ENCODE measurements at regions not wholly inside any gene's neighbourhood (a gene's known extent, or its start where the extent isn't known, plus 50 kb on each side); places are given as distances from the start of the nearest gene placed in this dataset.

GRCh38 chr16:87127766-87128147 lies 189.4 kb downstream of the C16orf95 start:
- no peak for DNase-seq (ENCODE audit: low read depth)

- peak; percentile 44 for DNase-seq (ENCODE audit: low read depth)
Measured at GRCh38 chr16:87129771-87130170, 187.4 kb downstream of the C16orf95 start.

- no peak for DNase-seq (ENCODE audit: low read depth)
Measured at GRCh38 chr16:87131061-87131995, 185.9 kb downstream of the C16orf95 start.

GRCh38 chr16:87131996-87132345 lies 185.2 kb downstream of the C16orf95 start:
- DNase-seq (ENCODE audit: low read depth) = no peak

- no peak for DNase-seq (ENCODE audit: low read depth)
Measured at GRCh38 chr16:87132361-87133014, 184.7 kb downstream of the C16orf95 start.

- no peak for DNase-seq (ENCODE audit: low read depth)
Measured at GRCh38 chr16:87133112-87133850, 183.9 kb downstream of the C16orf95 start.

- no peak for DNase-seq (ENCODE audit: low read depth)
Measured at GRCh38 chr16:87133966-87134627, 183.1 kb downstream of the C16orf95 start.

- no peak for DNase-seq (ENCODE audit: low read depth)
Measured at GRCh38 chr16:87134628-87134995, 182.6 kb downstream of the C16orf95 start.

GRCh38 chr16:87135246-87136030 lies 181.8 kb downstream of the C16orf95 start:
- no peak for DNase-seq (ENCODE audit: low read depth)

GRCh38 chr16:87138316-87138715 lies 178.9 kb downstream of the C16orf95 start:
- no peak for DNase-seq (ENCODE audit: low read depth)

- DNase-seq (ENCODE audit: low read depth) = no peak
Measured at GRCh38 chr16:87138738-87139267, 178.4 kb downstream of the C16orf95 start.

GRCh38 chr16:87140211-87141200 lies 176.7 kb downstream of the C16orf95 start:
- DNase-seq (ENCODE audit: low read depth) = no peak

- no peak for DNase-seq (ENCODE audit: low read depth)
Measured at GRCh38 chr16:87141402-87141801, 175.8 kb downstream of the C16orf95 start.

GRCh38 chr16:87143661-87144121 lies 173.5 kb downstream of the C16orf95 start:
- peak; percentile 46 for DNase-seq (ENCODE audit: low read depth)

GRCh38 chr16:87144232-87144631 lies 173.0 kb downstream of the C16orf95 start:
- DNase-seq (ENCODE audit: low read depth) = no peak

- peak; percentile 97 for DNase-seq (ENCODE audit: low read depth)
Measured at GRCh38 chr16:87145181-87146176, 171.7 kb downstream of the C16orf95 start.

- no peak for DNase-seq (ENCODE audit: low read depth)
Measured at GRCh38 chr16:87146676-87147075, 170.5 kb downstream of the C16orf95 start.

- peak; percentile 27 for DNase-seq (ENCODE audit: low read depth)
Measured at GRCh38 chr16:87149051-87149450, 168.1 kb downstream of the C16orf95 start.
